ENCODE measurements at regions not wholly inside any gene's neighbourhood (a gene's known extent, or its start where the extent isn't known, plus 50 kb on each side); places are given as distances from the start of the nearest gene placed in this dataset.

DNA sequence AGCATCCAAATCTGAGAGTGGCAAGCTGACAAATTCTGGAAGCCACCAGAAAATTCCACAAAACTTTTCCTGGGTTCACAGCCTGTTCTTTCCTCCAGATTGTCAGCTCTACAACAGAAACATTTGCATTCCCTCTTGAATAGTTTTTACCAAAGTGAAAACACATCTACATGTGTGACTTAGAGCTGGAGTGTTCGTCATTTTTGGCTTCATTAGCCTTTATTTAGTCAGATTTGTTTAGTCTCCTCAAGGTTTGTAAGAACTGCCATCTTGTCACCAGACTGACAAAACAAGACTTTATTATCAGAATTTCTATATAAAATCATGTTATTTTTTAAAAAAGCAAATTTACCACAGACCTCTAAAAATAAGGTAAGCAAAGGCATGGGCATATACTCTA is 347.3 kb downstream of the TRIM36 start:
- DNase-seq (no peak), ATAC-seq (no peak)
- intact Hi-C loops (cut with DNase I, micrococcal nuclease), result no loop called here
- H3K4me1 ChIP-seq (ENCODE audit: low read depth), result no peaks in the 10 kb centered on the region
- H3K9me3 ChIP-seq, result no peaks in the 10 kb centered on the region
- no peak for TF ChIP-seq CTCF (IDR thresholded peaks at IDR 0.05)
- no peak overlapping the region for H3K4me3 ChIP-seq
- H3K36me3 ChIP-seq (ENCODE audit: low read depth), result no peaks in the 10 kb centered on the region

DNA sequence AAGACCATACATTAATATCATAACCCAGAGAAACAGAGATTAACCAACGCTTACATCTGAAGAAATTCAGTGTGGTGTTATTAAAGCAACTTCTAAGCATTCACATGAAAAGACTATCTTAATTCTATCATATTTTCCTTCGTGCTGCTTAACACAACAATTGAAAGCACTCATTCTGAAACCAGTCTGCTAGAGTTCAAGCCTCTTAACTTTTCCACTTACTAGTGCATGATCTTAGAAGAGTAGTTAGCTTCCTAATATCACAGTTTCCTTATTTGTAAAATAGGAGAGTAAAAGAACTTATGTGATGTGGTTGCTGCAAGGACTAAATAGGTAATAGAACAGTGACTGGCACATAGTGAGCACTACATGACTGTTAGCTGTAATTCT is 379.3 kb downstream of the TRIM36 start:
- Histone ChIP-seq H3K9me3 (no peaks in the 10 kb centered on the region), H3K4me3 (no peak overlapping the region), H3K36me3 (ENCODE audit: low read depth) (no peaks in the 10 kb centered on the region), H3K4me1 (ENCODE audit: low read depth) (no peaks in the 10 kb centered on the region)
- ATAC-seq (no peak), DNase-seq (no peak)
- intact Hi-C loops (cut with DNase I, micrococcal nuclease), result no loop called here
- no peak for TF ChIP-seq CTCF (IDR thresholded peaks at IDR 0.05)

GRCh38 chr5:114789773-114790402 is 379.8 kb downstream of the TRIM36 start:
- no peak for TF ChIP-seq CTCF (IDR thresholded peaks at IDR 0.05)
- no peaks in the 10 kb centered on the region for H3K4me1 ChIP-seq (ENCODE audit: low read depth)
- no peaks in the 10 kb centered on the region for H3K36me3 ChIP-seq (ENCODE audit: low read depth)
- no peaks in the 10 kb centered on the region for H3K9me3 ChIP-seq
- ATAC-seq, result no peak
- intact Hi-C loops (cut with DNase I, micrococcal nuclease), result no loop called here
- H3K4me3 ChIP-seq, result no peak overlapping the region
- no peak for DNase-seq

DNA sequence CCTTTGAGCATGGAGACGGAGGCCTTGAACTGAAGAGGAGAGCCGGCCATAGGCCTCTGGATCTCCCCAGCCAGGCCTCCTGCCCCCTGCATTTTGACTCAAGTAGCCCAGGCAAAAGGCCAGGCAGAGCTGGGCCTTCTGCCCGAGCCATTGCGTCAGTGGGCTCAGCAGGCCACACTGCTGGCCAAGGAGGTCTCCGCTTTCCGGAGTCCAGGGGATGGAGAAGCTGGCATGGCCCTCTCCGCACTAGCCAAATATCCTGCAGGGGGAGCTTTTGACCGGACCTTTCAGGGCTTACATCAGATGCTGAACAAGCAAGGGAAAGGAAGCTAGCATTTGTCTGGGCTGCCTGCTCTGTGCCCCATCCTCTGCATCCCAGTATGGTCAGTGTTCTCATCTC is 386.8 kb downstream of the TRIM36 start:
- Histone ChIP-seq H3K9me3 (no peaks in the 10 kb centered on the region), H3K4me1 (ENCODE audit: low read depth) (no peaks in the 10 kb centered on the region), H3K4me3 (no peak overlapping the region), H3K36me3 (ENCODE audit: low read depth) (no peaks in the 10 kb centered on the region)
- no peak for DNase-seq
- no peak for TF ChIP-seq CTCF (IDR thresholded peaks at IDR 0.05)
- intact Hi-C loops (cut with DNase I, micrococcal nuclease), result no loop called here
- no peak for ATAC-seq

DNA sequence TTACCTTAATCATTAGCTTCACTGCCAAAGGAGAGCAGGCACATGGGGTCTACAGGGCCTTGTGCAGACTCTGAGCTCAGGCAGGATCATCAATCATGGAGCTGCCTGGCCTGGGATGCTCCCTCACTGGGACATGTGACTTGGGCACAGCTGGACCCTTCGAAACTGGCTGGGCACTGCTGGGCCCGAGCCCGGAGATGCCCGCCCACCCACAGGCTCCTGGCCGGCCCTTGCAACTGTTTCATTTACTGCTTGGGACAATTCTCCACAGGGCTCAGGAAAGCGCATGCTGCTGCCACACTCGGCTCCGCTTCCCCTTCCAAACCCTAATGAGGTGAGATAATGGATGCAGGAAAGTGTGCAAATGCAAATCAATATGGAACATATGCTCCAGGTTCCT is 387.5 kb downstream of the TRIM36 start:
- Histone ChIP-seq H3K9me3 (no peaks in the 10 kb centered on the region), H3K36me3 (ENCODE audit: low read depth) (no peaks in the 10 kb centered on the region), H3K4me3 (no peak overlapping the region), H3K4me1 (ENCODE audit: low read depth) (no peaks in the 10 kb centered on the region)
- no peak for DNase-seq
- intact Hi-C loops (cut with DNase I, micrococcal nuclease), result no loop called here
- no peak for ATAC-seq
- no peak for TF ChIP-seq CTCF (IDR thresholded peaks at IDR 0.05)

GRCh38 chr5:114780290-114780689 is 389.4 kb downstream of the TRIM36 start:
- Histone ChIP-seq H3K4me1 (ENCODE audit: low read depth) (no peaks in the 10 kb centered on the region), H3K4me3 (no peak overlapping the region), H3K9me3 (no peaks in the 10 kb centered on the region), H3K36me3 (ENCODE audit: low read depth) (no peaks in the 10 kb centered on the region)
- no peak for ATAC-seq
- intact Hi-C loops (cut with DNase I, micrococcal nuclease), result no loop called here
- no peak for DNase-seq
- TF ChIP-seq CTCF (IDR thresholded peaks at IDR 0.05), result no peak

Data from mucosa of descending colon (tissue), 3 donors.